K562 (cell line): ENCODE measurements at regions not wholly inside any gene's neighbourhood (a gene's known extent, or its start where the extent isn't known, plus 50 kb on each side); places are given as distances from the start of the nearest gene placed in this dataset.

Experiments used
- ATAC-seq: fragments of 200-7000 bp; cut with Tn5 transposase; 3 replicates; pipeline ENCODE4 v1.9.1; 2020; ENCODE audit warnings: moderate library complexity
- BruUV-seq: library from RNA; stranded (reverse); fragments of 400-500 nt; replicated peaks from 2 replicates; lab custom pipeline; 2021; lab: Mats Ljungman, UMichigan
- CTCF ChIA-PET: fragments of 300-600 bp; formaldehyde crosslinking; extraction: SDS; loops from one replicate; lab custom pipeline; 2021; ENCODE audit warnings: low intra/inter-chr PET ratio; lab: Yijun Ruan, JAX
- POLR2A ChIA-PET: fragments of 300-600, 350-650 bp; sonication (Branson Sonifier 250); formaldehyde crosslinking; extraction: SDS; loops from one replicate; lab custom pipeline; 2021; ENCODE audit warnings: antibody characterized with exemption, inconsistent platforms; lab: Yijun Ruan, JAX
- DNase-seq, 4 experiments: peaks; one replicate each; pipeline versions ENCODE4 v3.0.0 to v3.0.0-alpha.2; 2011 to 2018; ENCODE audit warnings: low spot score in 3 of 4, mixed read lengths in 3 of 4; ENCODE audit errors: extremely low read depth in 1 of 4
- FAIRE-seq: peaks from 2 replicates; lab custom pipeline; 2011; peaks lifted over from hg19 to GRCh38; lab: Jason Lieb, UNC
- H2AFZ ChIP-seq: 2 replicates; pipeline ENCODE4 v1.6.0; 2011; ENCODE audit warnings: low read depth, low read length, control low read depth, inconsistent platforms
- H3K27ac ChIP-seq: fragments of 200-600 bp; 3 replicates; pipeline ENCODE4 v1.8.0; 2011; ENCODE audit warnings: low read depth, mild to moderate bottlenecking, control low read depth, inconsistent platforms, low read length, moderate library complexity, mixed read lengths; ENCODE audit errors: extremely low read depth
- H3K27me3 ChIP-seq, 2 experiments: fragments of 300-600 bp in 1 of 2; 2 replicates in 1 of 2; 3 replicates in 1 of 2; pipeline versions ENCODE4 v1.6.0 to v1.8.0; 2011; ENCODE audit warnings: inconsistent platforms in 2 of 2, low read length in 2 of 2, mild to moderate bottlenecking in 1 of 2, mixed read lengths in 1 of 2, moderate library complexity in 1 of 2; ENCODE audit not compliant: control insufficient read depth in 2 of 2, insufficient read depth in 2 of 2
- H3K36me3 ChIP-seq: fragments of 300-600 bp; 3 replicates; pipeline ENCODE4 v1.8.0; 2011; ENCODE audit warnings: mild to moderate bottlenecking, low read length, inconsistent platforms; ENCODE audit not compliant: control insufficient read depth, insufficient read depth
- H3K4me1 ChIP-seq, 2 experiments: fragments of 200-600 bp in 1 of 2; replicated peaks in 1 of 2; 2 replicates in 1 of 2; 3 replicates in 1 of 2; pipeline versions ENCODE4 v1.5.1 to v1.8.0; 2011; ENCODE audit warnings: inconsistent platforms in 2 of 2, low read length in 2 of 2, mild to moderate bottlenecking in 1 of 2, mixed read lengths in 1 of 2, moderate library complexity in 1 of 2; ENCODE audit not compliant: control insufficient read depth in 2 of 2, insufficient read depth in 2 of 2
- H3K4me2 ChIP-seq: 2 replicates; pipeline ENCODE4 v1.6.1; 2011; ENCODE audit warnings: low read length, control low read depth, inconsistent platforms, mixed read lengths; ENCODE audit not compliant: insufficient read depth
- H3K4me3 ChIP-seq: fragments of 200-600 bp; sonication (generic), shearing (Covaris generic); 2 replicates; pipeline ENCODE4 v1.5.1; 2016; ENCODE audit warnings: control low read depth, inconsistent platforms
- H3K79me2 ChIP-seq: fragments of 200-600 bp; 3 replicates; pipeline ENCODE4 v1.8.0; 2011; ENCODE audit warnings: low read length, inconsistent platforms; ENCODE audit not compliant: control insufficient read depth, insufficient read depth
- H3K9ac ChIP-seq, 2 experiments: 2 replicates each; pipeline versions ENCODE4 v1.6.0 to v1.6.1; 2011; ENCODE audit warnings: low read depth in 2 of 2, low read length in 2 of 2, control low read depth in 1 of 2, inconsistent platforms in 1 of 2, mild to moderate bottlenecking in 1 of 2, mixed read lengths in 1 of 2; ENCODE audit not compliant: insufficient read depth in 1 of 2
- H3K9me1 ChIP-seq: one replicate; pipeline ENCODE4 v1.6.0; 2011; ENCODE audit warnings: inconsistent platforms, mild to moderate bottlenecking, low read length, moderate library complexity; ENCODE audit not compliant: control insufficient read depth, insufficient read depth
- H3K9me3 ChIP-seq: replicated peaks from 2 replicates; pipeline ENCODE4 v1.5.1; 2011; ENCODE audit warnings: low read depth, low read length, inconsistent platforms; ENCODE audit not compliant: control insufficient read depth, insufficient read depth
- H4K20me1 ChIP-seq: replicated peaks from 2 replicates; pipeline ENCODE4 v1.6.1; 2011; ENCODE audit warnings: low read length, inconsistent platforms, mixed read lengths; ENCODE audit not compliant: control insufficient read depth, insufficient read depth
- CEBPB ChIP-seq: fragments of 450-650 bp; IDR thresholded peaks from 2 replicates; pipeline ENCODE4 v1.6.1; 2016; ENCODE audit warnings: missing genetic modification characterization, missing compliant biosample characterization
- CEBPG ChIP-seq, 3 experiments: fragments of 200-800 bp in 1 of 3; sonication (Bioruptor generic) in 1 of 3; sonication (generic) in 1 of 3; formaldehyde crosslinking in 1 of 3; IDR thresholded peaks in 2 of 3; conservative IDR thresholded peaks in 1 of 3; 2 replicates each; pipeline versions ENCODE4 v1.6.1 to v1.8.0; 2016 to 2022; ENCODE audit warnings: missing compliant biosample characterization in 2 of 3, missing genetic modification characterization in 2 of 3, mild to moderate bottlenecking in 1 of 3, missing genetic modification reagents in 1 of 3
- ZBTB49 ChIP-seq: sonication (generic); formaldehyde crosslinking; IDR thresholded peaks from 2 replicates; pipeline ENCODE4 v1.8.0; 2022; ENCODE audit warnings: missing genetic modification reagents, mild to moderate bottlenecking, borderline replicate concordance
- WGBS: fragments of 100-300 bp; shearing (Covaris generic); methylation state at CpG from one replicate; pipeline ENCODE4 v1.1.6; 2016; ENCODE audit warnings: low coverage, mixed read lengths; ENCODE audit not compliant: insufficient coverage; ENCODE audit errors: missing lambda C conversion rate; 5-methylcytosine and 5-hydroxymethylcytosine counted together
- in situ Hi-C: fragments of 300-500 bp; cut with MboI; formaldehyde crosslinking; loops from 4 replicates; pipeline ENCODE4 v1.15.0; 2018; ENCODE audit warnings: inconsistent platforms, mixed read lengths
- intact Hi-C: fragments of 100-400 bp; cut with micrococcal nuclease; formaldehyde crosslinking; loops from 2 replicates; pipeline ENCODE4 v1.14.2; 2022

GRCh38 chr12:69008520-69008919 is 75.5 kb upstream of the CPM start:
- no peaks in the 10 kb centered on the region for H4K20me1 ChIP-seq
- no TSS peak for BruUV-seq
- H3K4me1 ChIP-seq: no peaks in the 10 kb centered on the region
- H3K27me3 ChIP-seq: 0 out of 5 replicates have a peak, but pooled peaks cover 0 to 5% of the 10 kb centered on the region in 2 experiments
- POLR2A ChIA-PET: interaction anchor here (1.3 kb wide), 1 partner anchor 9 kb away, joined by 3 read pairs; no protein-coding TSS in a partner anchor
- ATAC-seq (no peak), DNase-seq (no peak)
- no peaks in the 10 kb centered on the region for H3K9me1 ChIP-seq
- H3K79me2 ChIP-seq: no peaks in the 10 kb centered on the region
- H3K36me3 ChIP-seq: no peaks in the 10 kb centered on the region
- no peak overlapping the region for H3K27ac ChIP-seq
- CTCF ChIA-PET: no interaction called here
- no peak overlapping the region for H2AFZ ChIP-seq
- WGBS: 1% methylated on average over 4 of the region's 4 CpGs
- no peak overlapping the region for H3K4me2 ChIP-seq
- H3K9me3 ChIP-seq: no peaks in the 10 kb centered on the region
- no peak overlapping the region for H3K4me3 ChIP-seq
- TF ChIP-seq CEBPB (tag) (peak; percentile 74), ZBTB49 (CRISPR knock-in tag) (no peak), CEBPG (CRISPR knock-in tag; IDR thresholded peaks at IDR 0.05) (no peak), CEBPG (tag; conservative IDR thresholded peaks at IDR 0.05 in 1 of 2, IDR thresholded peaks at IDR 0.05 in 1 of 2) (peak; percentile 47 to 63)
- TF ChIP-seq, all 486 proteins: peak for 2
- no peak overlapping the region for H3K9ac ChIP-seq
- in situ Hi-C loops: no loop called here
- intact Hi-C loops: no loop called here
- FAIRE-seq: no peak
